Renal pelvis (tissue), 1 donor: ENCODE measurements at regions not wholly inside any gene's neighbourhood (a gene's known extent, or its start where the extent isn't known, plus 50 kb on each side); places are given as distances from the start of the nearest gene placed in this dataset.
A peak's percentile ranks its signal among the peaks of the same experiment; 100 is the strongest.

Experiments used
- DNase-seq: peaks from one replicate; pipeline ENCODE4 v3.0.0-alpha.2; 2013

DNA sequence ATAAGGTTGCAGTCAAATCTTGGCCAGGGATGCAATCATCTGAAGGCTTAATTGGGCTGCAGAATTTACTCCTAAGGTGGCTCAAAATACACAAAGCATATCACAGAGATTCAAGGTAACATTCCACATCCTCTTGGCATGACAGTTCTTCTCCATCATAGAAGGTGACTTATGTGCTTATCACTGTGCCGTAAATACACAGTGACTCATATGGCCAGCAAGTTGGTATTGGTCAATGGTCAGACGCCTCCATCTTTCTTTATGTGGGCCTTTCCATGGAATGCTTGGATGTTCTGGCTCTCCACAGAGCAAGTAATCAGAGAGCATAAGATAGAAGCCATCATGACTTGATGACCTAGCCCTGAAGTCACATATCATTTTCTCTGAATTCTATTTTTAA lies 168.8 kb upstream of the ST8SIA2 start:
- no peak for DNase-seq

DNA sequence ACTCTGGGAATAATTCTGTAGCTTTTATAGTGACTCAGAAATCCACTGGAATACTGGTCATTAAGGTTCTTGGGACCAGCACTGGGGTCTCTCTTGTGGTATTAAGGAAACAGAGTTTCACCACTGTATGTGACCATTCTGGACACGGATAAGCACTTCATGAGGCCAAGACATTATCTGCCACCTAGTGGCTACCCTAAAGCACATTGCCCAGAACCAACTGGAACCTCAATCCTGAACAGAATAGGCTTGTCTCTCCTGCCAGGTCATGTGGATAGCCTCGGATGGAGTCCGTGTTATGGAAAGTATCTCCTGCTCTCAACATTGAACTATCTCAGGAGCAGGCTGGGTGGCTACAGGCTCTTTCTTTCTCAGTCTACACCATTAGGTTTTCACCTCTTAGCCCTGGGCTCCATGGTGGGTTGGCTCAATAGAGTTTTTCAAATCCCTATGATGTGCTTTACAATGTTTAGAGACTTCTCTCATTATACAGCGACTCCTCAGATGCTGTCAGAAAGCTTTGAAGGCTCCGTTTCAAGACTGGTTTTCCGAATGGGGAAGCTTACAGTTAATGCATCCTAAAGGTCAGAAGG lies 167.6 kb upstream of the ST8SIA2 start:
- DNase-seq: peak; percentile 4

DNA sequence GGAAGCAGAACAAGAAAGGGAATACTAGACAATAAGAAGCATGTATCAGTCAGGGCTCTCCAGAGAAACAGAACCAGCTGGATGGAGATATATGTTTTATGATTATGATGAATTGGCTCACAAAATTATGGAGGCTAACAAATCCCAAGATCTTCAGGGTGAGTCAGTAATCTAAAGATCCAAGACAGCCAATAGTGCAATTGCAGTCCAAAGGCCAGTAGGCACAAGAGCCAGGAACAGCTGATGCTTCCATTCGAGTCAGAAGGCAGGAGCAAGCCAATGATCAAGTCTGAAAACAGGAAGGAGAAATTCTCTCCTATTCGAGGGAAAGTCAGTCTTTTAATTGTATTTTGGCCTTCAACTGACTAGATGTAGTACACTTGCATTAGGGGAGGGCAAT lies 164.9 kb upstream of the ST8SIA2 start:
- DNase-seq: no peak

GRCh38 chr15:92231461-92231860 lies 162.2 kb upstream of the ST8SIA2 start:
- DNase-seq: no peak

DNA sequence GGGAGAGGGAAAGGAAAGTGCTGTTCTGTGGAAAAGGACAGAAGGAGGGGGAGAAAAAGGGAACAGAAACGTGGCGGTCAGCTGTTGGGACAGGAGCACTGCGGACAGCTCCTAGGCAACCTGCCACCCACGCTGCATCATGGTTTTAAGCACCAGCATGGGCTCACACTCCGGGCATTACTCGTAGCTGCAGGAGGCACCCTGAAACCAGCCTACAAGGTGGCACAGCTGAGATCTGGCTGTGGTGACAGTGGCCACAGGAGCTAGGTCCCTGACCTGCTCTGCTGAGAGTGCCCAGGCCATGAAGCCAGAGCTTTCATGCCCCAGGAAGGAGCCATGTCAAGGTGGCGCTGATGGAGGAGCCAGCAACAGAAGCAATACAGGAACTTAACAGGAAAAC lies 161.4 kb upstream of the ST8SIA2 start:
- no peak for DNase-seq

DNA sequence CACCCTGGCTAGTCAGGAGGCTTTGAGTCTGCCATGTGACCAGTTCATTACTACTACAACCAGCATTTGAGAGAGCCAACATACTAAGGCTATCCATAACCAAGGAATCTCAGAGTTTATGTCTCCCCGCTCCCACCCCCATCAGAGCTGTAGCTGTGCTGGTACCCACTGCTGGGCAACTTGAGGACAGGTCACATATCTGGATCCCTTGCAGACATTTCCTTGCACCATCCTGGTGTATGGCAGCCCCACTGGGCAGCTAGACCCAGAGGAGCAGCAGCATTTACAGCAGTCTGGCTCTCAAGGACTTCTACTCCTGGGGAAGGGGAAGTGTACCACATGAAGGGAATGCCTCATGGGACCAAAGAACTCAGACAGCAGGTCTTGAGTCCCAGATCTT lies 160.8 kb upstream of the ST8SIA2 start:
- DNase-seq: no peak

GRCh38 chr15:92243227-92243626 lies 150.5 kb upstream of the ST8SIA2 start:
- no peak for DNase-seq

- no peak for DNase-seq
Measured at GRCh38 chr15:92244703-92245102, 149.0 kb upstream of the ST8SIA2 start.

- no peak for DNase-seq
Measured at GRCh38 chr15:92247649-92248242, 145.9 kb upstream of the ST8SIA2 start.

GRCh38 chr15:92266796-92267685 lies 126.6 kb upstream of the ST8SIA2 start:
- no peak for DNase-seq

DNA sequence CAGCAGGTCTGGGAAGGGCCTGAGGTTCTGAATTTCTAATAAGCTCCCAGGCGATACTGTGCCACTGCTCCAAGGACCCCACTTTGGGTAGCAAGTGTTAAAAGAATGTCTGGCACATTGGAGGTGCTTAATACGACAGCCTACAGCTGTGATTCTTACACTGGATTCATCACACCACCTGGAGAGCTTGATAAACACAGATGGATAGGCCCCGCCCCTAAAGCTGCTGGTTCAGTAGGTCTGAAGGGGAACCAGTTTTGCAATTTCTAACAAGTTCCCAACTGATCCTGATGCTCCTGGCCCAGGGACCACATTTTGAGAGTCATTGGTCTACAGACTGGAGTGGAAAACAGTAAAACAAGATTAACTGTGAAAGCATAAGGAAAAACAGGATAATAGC lies 124.8 kb upstream of the ST8SIA2 start:
- no peak for DNase-seq

GRCh38 chr15:92271179-92271578 lies 122.5 kb upstream of the ST8SIA2 start:
- no peak for DNase-seq

GRCh38 chr15:92272106-92272505 lies 121.6 kb upstream of the ST8SIA2 start:
- no peak for DNase-seq

- DNase-seq: no peak
Measured at GRCh38 chr15:92273286-92273685, 120.4 kb upstream of the ST8SIA2 start.

GRCh38 chr15:92273723-92274122 lies 120.0 kb upstream of the ST8SIA2 start:
- DNase-seq: no peak

DNA sequence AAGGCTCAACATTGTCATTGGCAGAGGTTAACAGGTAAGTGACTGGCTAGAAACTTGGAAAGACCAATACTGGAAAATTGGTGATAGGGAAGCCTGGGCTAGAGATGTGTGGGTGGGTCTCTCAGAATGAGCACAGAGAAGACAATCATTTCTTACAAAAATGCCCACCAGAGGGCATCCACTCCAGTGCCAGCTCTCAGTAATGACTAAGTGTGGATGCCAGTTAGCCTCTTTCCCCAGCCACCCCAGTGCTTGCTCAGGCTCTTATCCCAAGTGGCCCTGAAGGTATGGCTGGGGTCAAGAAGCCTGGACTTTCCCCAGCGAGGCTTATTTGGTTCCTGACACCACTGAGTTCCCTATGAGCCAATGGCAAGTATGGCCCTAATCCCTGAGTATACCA lies 115.9 kb upstream of the ST8SIA2 start:
- peak; percentile 10 for DNase-seq

DNA sequence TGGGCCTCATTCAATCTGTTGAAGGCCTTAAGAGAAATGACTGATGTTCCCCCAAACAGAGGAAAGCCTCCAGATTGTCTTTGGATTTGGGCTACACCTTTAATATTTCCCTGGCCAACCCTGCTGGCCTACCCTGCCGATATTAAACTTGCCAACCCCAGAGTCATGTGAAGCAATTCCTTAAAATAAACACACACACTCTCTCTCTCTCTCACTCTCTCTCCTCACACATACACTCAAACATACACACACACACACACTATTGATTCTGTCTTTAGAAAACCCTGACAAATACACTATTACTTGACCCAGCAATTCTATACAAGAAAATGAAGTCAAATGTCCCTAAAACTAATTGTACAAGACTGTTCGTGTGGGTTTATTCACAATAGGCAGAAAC lies 109.9 kb upstream of the ST8SIA2 start:
- DNase-seq: no peak

GRCh38 chr15:92288755-92289154 lies 104.9 kb upstream of the ST8SIA2 start:
- no peak for DNase-seq

GRCh38 chr15:92289733-92290132 lies 103.9 kb upstream of the ST8SIA2 start:
- no peak for DNase-seq

DNA sequence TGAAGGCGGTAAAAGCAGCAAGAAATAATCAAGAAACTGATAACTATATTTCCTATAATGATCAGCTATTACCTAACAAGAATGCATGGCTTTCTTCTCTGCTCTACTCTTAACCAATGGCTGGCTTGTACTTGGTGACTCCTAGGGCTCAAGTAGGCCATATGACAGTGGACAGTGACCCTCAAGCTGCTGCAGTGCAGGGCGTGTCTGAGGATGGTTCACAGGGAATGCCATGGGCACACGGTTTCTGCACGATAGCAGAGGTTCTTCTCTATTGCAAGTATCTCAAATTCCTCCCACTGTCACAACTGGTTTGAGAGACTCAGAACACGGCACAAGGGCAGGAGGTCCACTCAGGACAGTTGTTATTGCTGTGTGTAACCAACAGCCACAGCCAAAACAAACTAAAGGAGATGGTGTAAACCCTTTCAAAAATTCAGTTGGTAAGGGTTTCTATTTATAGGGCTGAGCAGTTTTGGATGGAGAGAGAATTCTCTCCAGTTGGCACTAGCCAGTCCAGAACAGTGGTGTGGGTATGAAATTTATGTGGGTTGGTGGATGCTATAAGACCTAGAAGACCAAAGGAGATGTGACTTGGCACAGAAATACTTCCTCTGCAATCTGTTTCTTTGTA lies 103.2 kb upstream of the ST8SIA2 start:
- no peak for DNase-seq

DNA sequence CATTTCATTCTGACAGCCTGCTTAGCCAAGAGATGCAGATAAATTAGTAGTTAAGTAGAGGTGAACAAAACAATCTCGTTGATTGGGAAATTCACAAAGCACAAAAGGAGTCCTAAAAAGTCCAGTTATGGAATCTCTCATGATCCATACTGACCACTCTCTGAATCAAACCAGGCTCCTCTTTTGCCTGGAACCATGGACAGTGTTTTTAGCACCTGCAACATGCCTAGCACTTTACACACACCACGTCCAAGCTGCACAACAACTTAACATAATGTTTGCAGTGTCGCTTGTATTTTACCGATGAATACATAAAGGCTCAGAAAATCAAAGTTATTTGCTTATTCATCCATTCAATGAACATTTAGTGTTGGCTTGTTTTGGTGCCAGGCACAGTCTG lies 101.8 kb upstream of the ST8SIA2 start:
- no peak for DNase-seq

DNA sequence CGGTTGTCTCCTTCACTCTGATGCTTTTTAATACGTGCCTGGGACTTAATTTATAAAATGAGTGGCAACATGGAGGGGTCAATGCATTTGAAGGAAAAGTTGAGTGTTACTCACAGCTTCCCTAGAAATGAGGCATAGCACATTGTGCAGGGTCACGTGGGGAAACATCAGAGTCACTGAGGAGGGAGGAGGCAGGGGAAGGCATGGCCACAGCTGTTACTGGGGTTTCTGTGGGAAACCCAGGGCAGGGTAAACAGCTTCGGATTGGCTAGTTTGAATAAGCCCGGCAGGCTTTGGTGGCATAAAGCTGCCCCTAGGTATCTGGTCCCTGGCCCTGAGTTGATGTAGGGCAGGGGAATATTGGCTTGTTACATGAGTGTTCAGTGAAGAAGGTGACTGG lies 98.9 kb upstream of the ST8SIA2 start:
- DNase-seq: no peak
